ACHN (cell line): ENCODE measurements at regions not wholly inside any gene's neighbourhood (a gene's known extent, or its start where the extent isn't known, plus 50 kb on each side); places are given as distances from the start of the nearest gene placed in this dataset.
"Not testable (repeated sequence)": the region's sequence is repeated elsewhere in the genome, so short reads cannot be mapped to it uniquely, and the experiment has no call there.

Source experiments
- DNase-seq: peaks from one replicate; pipeline ENCODE4 v3.0.0-alpha.2; 2015
- in situ Hi-C: cut with HindIII; loops from 2 replicates; pipeline ENCODE4 v1.10.0; 2017; ENCODE audit warnings: low sequenced_read_pairs, low pct_ligation_motif_present, low pct_unique_long_range_greater_than_20kb

- no peak for DNase-seq
- in situ Hi-C loops, result no loop called here
Observed at GRCh38 chr5:24067208-24067607, 559.8 kb downstream of the PRDM9 start.

- no peak for DNase-seq
- in situ Hi-C loops, result no loop called here
Observed at GRCh38 chr5:24068524-24068923, 561.1 kb downstream of the PRDM9 start.

- in situ Hi-C loops, result no loop called here
Observed at GRCh38 chr5:24073107-24073506, 565.7 kb downstream of the PRDM9 start.

GRCh38 chr5:24080046-24080445 lies 564.7 kb downstream of the CDH10 start:
- DNase-seq, result no peak
- in situ Hi-C loops, result no loop called here

More at GRCh38 chr5:24073107-24073506, 565.7 kb downstream of the PRDM9 start:
- no peak for DNase-seq

GRCh38 chr5:24094081-24094679 lies 550.6 kb downstream of the CDH10 start:
- in situ Hi-C loops, result no loop called here
- no peak for DNase-seq

GRCh38 chr5:24102010-24102409 lies 542.8 kb downstream of the CDH10 start:
- DNase-seq, result no peak
- in situ Hi-C loops, result no loop called here

GRCh38 chr5:24103451-24104023 lies 541.2 kb downstream of the CDH10 start:
- no peak for DNase-seq
- in situ Hi-C loops, result no loop called here

GRCh38 chr5:24110004-24110615 lies 534.7 kb downstream of the CDH10 start:
- in situ Hi-C loops, result no loop called here
- peak; percentile 42 for DNase-seq

- in situ Hi-C loops, result no loop called here
- DNase-seq, result no peak
Observed at GRCh38 chr5:24112420-24112819, 532.4 kb downstream of the CDH10 start.

- in situ Hi-C loops, result no loop called here
- no peak for DNase-seq
Observed at GRCh38 chr5:24118351-24118750, 526.4 kb downstream of the CDH10 start.

- in situ Hi-C loops, result no loop called here
- DNase-seq, result no peak
Observed at GRCh38 chr5:24135536-24135935, 509.2 kb downstream of the CDH10 start.

- no peak for DNase-seq
- in situ Hi-C loops, result no loop called here
Observed at GRCh38 chr5:24141046-24141445, 503.7 kb downstream of the CDH10 start.

GRCh38 chr5:24142341-24142740 lies 502.4 kb downstream of the CDH10 start:
- no peak for DNase-seq
- in situ Hi-C loops, result no loop called here

GRCh38 chr5:24145806-24146205 lies 499.0 kb downstream of the CDH10 start:
- in situ Hi-C loops, result no loop called here
- no peak for DNase-seq

- in situ Hi-C loops, result no loop called here
- DNase-seq, result peak; percentile 33
Observed at GRCh38 chr5:24161559-24161958, 483.2 kb downstream of the CDH10 start.

- DNase-seq, result no peak
- in situ Hi-C loops, result no loop called here
Observed at GRCh38 chr5:24162343-24162742, 482.4 kb downstream of the CDH10 start.

- DNase-seq, result peak; percentile 12
- in situ Hi-C loops, result no loop called here
Observed at GRCh38 chr5:24163091-24163490, 481.7 kb downstream of the CDH10 start.

GRCh38 chr5:24167806-24168205 lies 477.0 kb downstream of the CDH10 start:
- in situ Hi-C loops, result no loop called here
- DNase-seq, result peak; percentile 24

- no peak for DNase-seq
- in situ Hi-C loops, result no loop called here
Observed at GRCh38 chr5:24170026-24170425, 474.8 kb downstream of the CDH10 start.

- in situ Hi-C loops, DNase-seq: not testable (repeated sequence)
Observed at GRCh38 chr5:24170930-24171329, 473.8 kb downstream of the CDH10 start.
